Activated CD8-positive, alpha-beta memory T cell treated with anti-CD3 and anti-CD28 coated beads, Interleukin-2, amount 50 U/mL, for 24 hours (primary cell): ENCODE measurements at regions not wholly inside any gene's neighbourhood (a gene's known extent, or its start where the extent isn't known, plus 50 kb on each side); places are given as distances from the start of the nearest gene placed in this dataset.
"Not testable (repeated sequence)": the region's sequence is repeated elsewhere in the genome, so short reads cannot be mapped to it uniquely, and the experiment has no call there.

Experiments used
- DNase-seq: peaks from one replicate; pipeline ENCODE4 v3.0.0-alpha.2; 2020; ENCODE audit errors: extremely low read depth

GRCh38 chr17:79560527-79560926, 50.3 kb downstream of the RBFOX3 start:
- no peak for DNase-seq

- no peak for DNase-seq
Observed at GRCh38 chr17:79559111-79559887, 51.6 kb downstream of the RBFOX3 start.

GRCh38 chr17:79558091-79558900, 52.6 kb downstream of the RBFOX3 start:
- no peak for DNase-seq

- DNase-seq, result no peak
Observed at GRCh38 chr17:79557276-79558090, 53.4 kb downstream of the RBFOX3 start.

GRCh38 chr17:79556271-79556670, 54.6 kb downstream of the RBFOX3 start:
- no peak for DNase-seq

GRCh38 chr17:79555543-79555942, 55.3 kb downstream of the RBFOX3 start:
- DNase-seq, result no peak

- DNase-seq, result not testable (repeated sequence)
Observed at GRCh38 chr17:79554346-79554745, 56.5 kb downstream of the RBFOX3 start.

- no peak for DNase-seq
Observed at GRCh38 chr17:79552824-79553223, 58.0 kb downstream of the RBFOX3 start.

- DNase-seq, result no peak
Observed at GRCh38 chr17:79552405-79552804, 58.4 kb downstream of the RBFOX3 start.

GRCh38 chr17:79549141-79549915, 61.5 kb downstream of the RBFOX3 start:
- DNase-seq, result no peak

GRCh38 chr17:79548116-79548515, 62.7 kb downstream of the RBFOX3 start:
- DNase-seq, result no peak

GRCh38 chr17:79547586-79547985, 63.3 kb downstream of the RBFOX3 start:
- DNase-seq, result no peak

GRCh38 chr17:79547171-79547570, 63.7 kb downstream of the RBFOX3 start:
- not testable (repeated sequence) for DNase-seq

- DNase-seq, result no peak
Observed at GRCh38 chr17:79546386-79546785, 64.5 kb downstream of the RBFOX3 start.

GRCh38 chr17:79545251-79546005, 65.4 kb downstream of the RBFOX3 start:
- DNase-seq, result no peak

- DNase-seq, result no peak
Observed at GRCh38 chr17:79544142-79544914, 66.5 kb downstream of the RBFOX3 start.

GRCh38 chr17:79543531-79543930, 67.3 kb downstream of the RBFOX3 start:
- no peak for DNase-seq

GRCh38 chr17:79542718-79543117, 68.1 kb downstream of the RBFOX3 start:
- DNase-seq, result no peak

- DNase-seq, result no peak
Observed at GRCh38 chr17:79541056-79541850, 69.6 kb downstream of the RBFOX3 start.
